ENCODE measurements at regions not wholly inside any gene's neighbourhood (a gene's known extent, or its start where the extent isn't known, plus 50 kb on each side); places are given as distances from the start of the nearest gene placed in this dataset.

DNA sequence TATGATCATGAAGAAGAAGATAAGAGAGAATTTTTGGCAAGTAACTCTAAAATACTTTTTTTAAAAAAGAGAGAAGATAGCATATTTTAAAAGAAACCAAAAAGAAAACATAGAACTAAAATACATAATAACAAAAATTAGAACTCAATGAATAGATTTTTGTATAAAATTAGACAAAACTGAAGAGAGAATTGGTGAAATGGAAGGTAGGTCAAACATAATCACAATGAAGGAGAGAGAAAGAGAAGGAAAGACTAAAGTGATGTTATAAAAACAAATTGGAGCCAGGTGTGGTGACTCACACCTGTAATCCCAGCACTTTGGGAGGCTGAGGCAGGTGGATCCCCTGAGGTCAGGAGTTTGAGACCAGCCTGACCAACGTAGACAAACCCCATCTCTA is 211.5 kb downstream of the AXIN2 start:
- no peak overlapping the region for H3K4me2 ChIP-seq (ENCODE audit: control insufficient read depth, extremely low read depth, insufficient read depth, low read depth, low read length)
- H3K4me3 ChIP-seq (ENCODE audit: control insufficient read depth in 2 of 3, extremely low read depth in 1 of 3, insufficient read depth in 2 of 3, low read depth in 1 of 3, low read length in 3 of 3): no peak overlapping the region
- no peaks in the 10 kb centered on the region for H4K20me1 ChIP-seq (ENCODE audit: control insufficient read depth, extremely low read depth, insufficient read depth, low read length)
- H3K36me3 ChIP-seq (ENCODE audit: control insufficient read depth in 2 of 2, extremely low read depth in 1 of 2, insufficient read depth in 2 of 2, low read length in 2 of 2): no peaks in the 10 kb centered on the region
- H3K27ac ChIP-seq (ENCODE audit: control insufficient read depth, insufficient read depth, low read length): no peak overlapping the region
- H3K27me3 ChIP-seq (ENCODE audit: control insufficient read depth, extremely low read depth, insufficient read depth, low read length): no peaks in the 10 kb centered on the region
- FAIRE-seq (no peak), DNase-seq (ENCODE audit: low read depth, low spot score) (no peak)
- H3K9me1 ChIP-seq (ENCODE audit: control insufficient read depth, extremely low read depth, insufficient read depth, low read length): no peaks in the 10 kb centered on the region
- no peaks in the 10 kb centered on the region for H3K9me3 ChIP-seq (ENCODE audit: control insufficient read depth, low read depth, low read length)
- no peaks in the 10 kb centered on the region for H3K79me2 ChIP-seq (ENCODE audit: control insufficient read depth, insufficient read depth, low read length)
- dilution Hi-C loops (cut with MboI; ENCODE audit: extremely low pct_ligation_motif_present, low sequenced_read_pairs): no loop called here
- H3K9ac ChIP-seq (ENCODE audit: control insufficient read depth, extremely low read depth, insufficient read depth, low read length): no peak overlapping the region
- TF ChIP-seq, protein P1, sequence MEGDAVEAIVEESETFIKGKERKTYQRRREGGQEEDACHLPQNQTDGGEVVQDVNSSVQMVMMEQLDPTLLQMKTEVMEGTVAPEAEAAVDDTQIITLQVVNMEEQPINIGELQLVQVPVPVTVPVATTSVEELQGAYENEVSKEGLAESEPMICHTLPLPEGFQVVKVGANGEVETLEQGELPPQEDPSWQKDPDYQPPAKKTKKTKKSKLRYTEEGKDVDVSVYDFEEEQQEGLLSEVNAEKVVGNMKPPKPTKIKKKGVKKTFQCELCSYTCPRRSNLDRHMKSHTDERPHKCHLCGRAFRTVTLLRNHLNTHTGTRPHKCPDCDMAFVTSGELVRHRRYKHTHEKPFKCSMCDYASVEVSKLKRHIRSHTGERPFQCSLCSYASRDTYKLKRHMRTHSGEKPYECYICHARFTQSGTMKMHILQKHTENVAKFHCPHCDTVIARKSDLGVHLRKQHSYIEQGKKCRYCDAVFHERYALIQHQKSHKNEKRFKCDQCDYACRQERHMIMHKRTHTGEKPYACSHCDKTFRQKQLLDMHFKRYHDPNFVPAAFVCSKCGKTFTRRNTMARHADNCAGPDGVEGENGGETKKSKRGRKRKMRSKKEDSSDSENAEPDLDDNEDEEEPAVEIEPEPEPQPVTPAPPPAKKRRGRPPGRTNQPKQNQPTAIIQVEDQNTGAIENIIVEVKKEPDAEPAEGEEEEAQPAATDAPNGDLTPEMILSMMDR (optimal IDR thresholded peaks at IDR 0.05 in 1 of 3, IDR thresholded peaks at IDR 0.05 in 1 of 3, conservative IDR thresholded peaks at IDR 0.05 in 1 of 3; ENCODE audit: extremely low read depth in 1 of 3, insufficient read depth in 2 of 3, low read length in 3 of 3): no peak
- no peak overlapping the region for H2AFZ ChIP-seq (ENCODE audit: control insufficient read depth, low read length)
- H3K4me1 ChIP-seq (ENCODE audit: control insufficient read depth, extremely low read depth, insufficient read depth, low read length): no peaks in the 10 kb centered on the region

DNA sequence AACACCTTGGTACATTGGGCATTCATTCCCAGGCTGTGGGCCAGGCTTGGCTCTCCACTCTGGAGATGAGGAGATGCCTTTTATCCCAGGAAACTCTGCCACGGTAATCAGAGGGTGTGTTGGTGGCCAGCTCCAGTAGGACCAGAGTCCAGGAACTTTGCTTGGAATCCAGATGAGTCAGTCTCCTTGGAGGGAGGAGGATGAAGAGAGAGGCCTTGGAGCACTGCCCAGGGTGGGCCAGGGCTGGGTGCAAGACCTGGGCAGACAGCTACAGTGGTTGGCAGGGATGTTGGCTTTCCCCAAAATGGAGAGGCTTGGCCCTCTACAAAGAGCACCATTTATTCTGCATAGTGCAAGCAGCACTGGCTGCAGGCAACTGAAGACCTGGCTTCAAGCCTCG is 209.0 kb downstream of the RGS9 start:
- Histone ChIP-seq H3K9me3 (ENCODE audit: control insufficient read depth, low read depth, low read length) (no peaks in the 10 kb centered on the region), H3K27ac (ENCODE audit: control insufficient read depth, insufficient read depth, low read length) (no peak overlapping the region), H2AFZ (ENCODE audit: control insufficient read depth, low read length) (no peak overlapping the region), H3K36me3 (ENCODE audit: control insufficient read depth in 2 of 2, extremely low read depth in 1 of 2, insufficient read depth in 2 of 2, low read length in 2 of 2) (no peaks in the 10 kb centered on the region), H3K9me1 (ENCODE audit: control insufficient read depth, extremely low read depth, insufficient read depth, low read length) (no peaks in the 10 kb centered on the region), H4K20me1 (ENCODE audit: control insufficient read depth, extremely low read depth, insufficient read depth, low read length) (no peaks in the 10 kb centered on the region), H3K9ac (ENCODE audit: control insufficient read depth, extremely low read depth, insufficient read depth, low read length) (no peak overlapping the region), H3K4me2 (ENCODE audit: control insufficient read depth, extremely low read depth, insufficient read depth, low read depth, low read length) (no peak overlapping the region), H3K4me3 (ENCODE audit: control insufficient read depth in 2 of 3, extremely low read depth in 1 of 3, insufficient read depth in 2 of 3, low read depth in 1 of 3, low read length in 3 of 3) (no peak overlapping the region), H3K27me3 (ENCODE audit: control insufficient read depth, extremely low read depth, insufficient read depth, low read length) (no peaks in the 10 kb centered on the region), H3K79me2 (ENCODE audit: control insufficient read depth, insufficient read depth, low read length) (no peaks in the 10 kb centered on the region), H3K4me1 (ENCODE audit: control insufficient read depth, extremely low read depth, insufficient read depth, low read length) (no peaks in the 10 kb centered on the region)
- FAIRE-seq (no peak), DNase-seq (ENCODE audit: low read depth, low spot score) (no peak)
- dilution Hi-C loops (cut with MboI; ENCODE audit: extremely low pct_ligation_motif_present, low sequenced_read_pairs): no loop called here
- TF ChIP-seq EZH2 (IDR thresholded peaks at IDR 0.05; ENCODE audit: low read length): no peak
- TF ChIP-seq, protein P1 (optimal IDR thresholded peaks at IDR 0.05 in 1 of 3, IDR thresholded peaks at IDR 0.05 in 1 of 3, conservative IDR thresholded peaks at IDR 0.05 in 1 of 3; ENCODE audit: extremely low read depth in 1 of 3, insufficient read depth in 2 of 3, low read length in 3 of 3): no peak
